WERI-Rb-1 (cell line): ENCODE measurements at regions not wholly inside any gene's neighbourhood (a gene's known extent, or its start where the extent isn't known, plus 50 kb on each side); places are given as distances from the start of the nearest gene placed in this dataset.

ENCODE experiments used
- DNase-seq: peaks from one replicate; pipeline ENCODE4 v3.0.0-alpha.2; 2020
- H3K27ac ChIP-seq: fragments of 250-450 bp; sonication (Bioruptor Pico); 2 replicates; pipeline ENCODE4 v1.5.1; 2020; ENCODE audit warnings: mild to moderate bottlenecking, moderate library complexity
- H3K27me3 ChIP-seq: fragments of 250-450 bp; sonication (Bioruptor Pico); 2 replicates; pipeline ENCODE4 v1.5.1; 2021; ENCODE audit warnings: mild to moderate bottlenecking, low read depth, moderate library complexity; ENCODE audit not compliant: insufficient read depth, severe bottlenecking
- H3K36me3 ChIP-seq: fragments of 250-450 bp; sonication (Bioruptor Pico); 2 replicates; pipeline ENCODE4 v1.5.1; 2020; ENCODE audit warnings: mild to moderate bottlenecking, moderate library complexity
- H3K4me3 ChIP-seq: 2 replicates; pipeline ENCODE4 v1.5.1; 2011; ENCODE audit warnings: low read depth, mild to moderate bottlenecking, control low read depth, low read length
- H3K9me3 ChIP-seq: fragments of 250-450 bp; sonication (Bioruptor Pico); 2 replicates; pipeline ENCODE4 v1.5.1; 2021; ENCODE audit warnings: mild to moderate bottlenecking, moderate library complexity; ENCODE audit not compliant: severe bottlenecking
- TF ChIP-seq, protein P1 (sequence below): IDR thresholded peaks from 2 replicates; pipeline ENCODE4 v1.5.1; 2011; ENCODE audit warnings: low read depth, mild to moderate bottlenecking, control low read depth, inconsistent platforms, low read length

DNA sequence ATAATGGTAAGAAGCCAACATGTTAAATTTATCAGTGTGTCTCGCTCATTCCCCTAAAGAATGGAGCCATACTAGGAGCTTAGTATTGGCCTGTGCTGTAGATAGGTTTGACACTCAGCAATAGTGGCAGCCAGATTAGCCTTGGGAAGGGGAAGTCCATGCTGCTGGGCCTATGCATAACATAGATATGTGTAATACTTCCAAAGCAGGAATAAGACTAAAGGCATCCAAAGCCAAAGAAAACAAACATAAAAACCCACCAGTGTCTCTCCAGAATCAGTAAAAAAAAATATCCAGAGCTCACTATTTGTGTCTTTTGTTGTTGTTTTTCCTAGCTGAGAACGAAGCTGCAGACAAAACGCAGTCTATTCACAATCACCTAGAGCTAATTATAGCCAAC is 104.2 kb upstream of the STXBP5 start:
- Histone ChIP-seq H3K4me3 (no peak overlapping the region), H3K27ac (no peak overlapping the region), H3K36me3 (no peaks in the 10 kb centered on the region), H3K27me3 (no peaks in the 10 kb centered on the region), H3K9me3 (no peaks in the 10 kb centered on the region)
- DNase-seq, result no peak
- TF ChIP-seq, protein P1, sequence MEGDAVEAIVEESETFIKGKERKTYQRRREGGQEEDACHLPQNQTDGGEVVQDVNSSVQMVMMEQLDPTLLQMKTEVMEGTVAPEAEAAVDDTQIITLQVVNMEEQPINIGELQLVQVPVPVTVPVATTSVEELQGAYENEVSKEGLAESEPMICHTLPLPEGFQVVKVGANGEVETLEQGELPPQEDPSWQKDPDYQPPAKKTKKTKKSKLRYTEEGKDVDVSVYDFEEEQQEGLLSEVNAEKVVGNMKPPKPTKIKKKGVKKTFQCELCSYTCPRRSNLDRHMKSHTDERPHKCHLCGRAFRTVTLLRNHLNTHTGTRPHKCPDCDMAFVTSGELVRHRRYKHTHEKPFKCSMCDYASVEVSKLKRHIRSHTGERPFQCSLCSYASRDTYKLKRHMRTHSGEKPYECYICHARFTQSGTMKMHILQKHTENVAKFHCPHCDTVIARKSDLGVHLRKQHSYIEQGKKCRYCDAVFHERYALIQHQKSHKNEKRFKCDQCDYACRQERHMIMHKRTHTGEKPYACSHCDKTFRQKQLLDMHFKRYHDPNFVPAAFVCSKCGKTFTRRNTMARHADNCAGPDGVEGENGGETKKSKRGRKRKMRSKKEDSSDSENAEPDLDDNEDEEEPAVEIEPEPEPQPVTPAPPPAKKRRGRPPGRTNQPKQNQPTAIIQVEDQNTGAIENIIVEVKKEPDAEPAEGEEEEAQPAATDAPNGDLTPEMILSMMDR, result no peak

- H3K4me3 ChIP-seq, result no peak overlapping the region
- no peak for DNase-seq
- TF ChIP-seq, protein P1, result no peak
- no peak overlapping the region for H3K27ac ChIP-seq
- no peaks in the 10 kb centered on the region for H3K9me3 ChIP-seq
- no peaks in the 10 kb centered on the region for H3K36me3 ChIP-seq
- no peaks in the 10 kb centered on the region for H3K27me3 ChIP-seq
Measured at GRCh38 chr6:147103007-147103406, 101.2 kb upstream of the STXBP5 start.

DNA sequence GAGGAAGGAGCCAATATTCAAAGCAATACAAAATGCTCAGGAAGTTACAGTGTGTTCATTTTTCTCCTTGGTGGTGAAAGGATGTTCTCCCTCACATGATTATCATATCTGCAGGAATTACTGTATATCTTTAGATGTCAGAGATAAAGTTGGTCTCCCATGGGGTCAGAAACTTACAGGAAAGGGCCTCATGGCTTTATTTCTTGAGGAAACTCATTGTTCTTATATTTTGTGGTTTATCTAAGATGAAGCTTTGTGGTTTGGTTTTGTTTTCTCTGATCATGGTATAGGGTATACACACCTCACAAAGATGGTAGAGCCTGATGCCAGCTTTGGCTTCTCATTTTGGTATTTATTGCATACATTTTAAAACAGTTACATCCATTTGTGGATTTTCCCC is 100.5 kb upstream of the STXBP5 start:
- Histone ChIP-seq H3K27ac (no peak overlapping the region), H3K36me3 (no peaks in the 10 kb centered on the region), H3K4me3 (no peak overlapping the region), H3K9me3 (no peaks in the 10 kb centered on the region), H3K27me3 (no peaks in the 10 kb centered on the region)
- DNase-seq, result no peak
- TF ChIP-seq, protein P1, result no peak

DNA sequence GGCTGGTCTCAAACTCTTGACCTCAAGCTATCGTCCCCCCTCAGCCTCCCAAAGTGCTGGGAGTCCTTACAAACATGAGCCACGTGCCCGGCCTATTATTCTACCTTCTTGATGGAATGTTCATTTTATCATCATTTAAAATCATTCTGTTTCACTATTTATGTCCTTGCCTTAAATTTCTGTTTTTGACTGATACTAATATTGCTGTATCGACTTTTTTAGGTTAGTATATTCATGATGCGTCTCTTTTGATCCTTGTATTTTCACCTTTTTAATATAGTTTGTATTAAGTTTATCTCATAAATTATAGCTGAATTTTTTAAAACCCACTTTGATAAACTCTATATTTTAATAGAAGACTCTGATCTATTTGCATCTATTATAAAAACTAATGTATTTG is 98.4 kb upstream of the STXBP5 start:
- no peaks in the 10 kb centered on the region for H3K9me3 ChIP-seq
- DNase-seq, result no peak
- H3K27me3 ChIP-seq, result no peaks in the 10 kb centered on the region
- H3K4me3 ChIP-seq, result no peak overlapping the region
- TF ChIP-seq, protein P1, result no peak
- H3K27ac ChIP-seq, result no peak overlapping the region
- H3K36me3 ChIP-seq, result no peaks in the 10 kb centered on the region

DNA sequence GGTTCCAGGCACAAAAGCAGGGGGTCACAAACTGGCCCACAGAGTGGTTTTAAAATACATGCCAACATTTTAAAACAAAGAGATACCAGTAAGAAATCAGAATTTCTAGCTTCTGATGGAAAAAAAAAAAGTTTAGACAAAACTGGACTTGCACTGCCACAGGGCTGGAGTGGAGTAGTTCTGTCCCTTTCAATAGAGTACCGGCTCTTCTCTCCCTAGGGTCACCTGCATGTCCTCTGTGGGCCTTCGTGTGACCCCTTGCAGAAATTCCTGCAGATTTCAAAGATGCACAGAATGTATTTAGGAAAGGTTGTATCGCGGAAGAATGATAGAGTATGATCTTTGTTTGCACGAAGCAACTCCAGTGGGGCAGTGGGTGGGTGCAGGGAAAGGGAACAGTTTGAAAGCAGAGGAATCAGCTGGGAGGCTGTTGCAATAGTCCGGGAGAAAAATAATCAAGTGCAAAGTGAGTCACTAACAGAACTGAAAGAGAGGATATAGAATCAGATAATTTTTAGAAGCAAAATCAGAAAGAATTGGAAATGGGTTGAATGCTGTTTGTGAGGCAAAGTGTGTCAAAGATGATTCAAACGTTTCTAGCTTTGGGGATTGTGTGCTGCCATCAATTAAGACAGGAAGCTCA is 97.3 kb upstream of the STXBP5 start:
- H3K36me3 ChIP-seq, result no peaks in the 10 kb centered on the region
- no peaks in the 10 kb centered on the region for H3K9me3 ChIP-seq
- TF ChIP-seq, protein P1, result no peak
- no peak overlapping the region for H3K4me3 ChIP-seq
- no peaks in the 10 kb centered on the region for H3K27me3 ChIP-seq
- no peak overlapping the region for H3K27ac ChIP-seq
- no peak for DNase-seq
